ENCODE measurements at regions not wholly inside any gene's neighbourhood (a gene's known extent, or its start where the extent isn't known, plus 50 kb on each side); places are given as distances from the start of the nearest gene placed in this dataset.
"Not testable (repeated sequence)": the region's sequence is repeated elsewhere in the genome, so short reads cannot be mapped to it uniquely, and the experiment has no call there.

- no peaks in the 10 kb centered on the region for H3K36me3 Mint-ChIP-seq (ENCODE audit: insufficient read depth)
- DNase-seq (no peak), ATAC-seq (replicated peaks) (no peak)
- H3K27ac Mint-ChIP-seq = no peak overlapping the region
- H3K4me1 Mint-ChIP-seq (ENCODE audit: low read depth in 2 of 2) = no peaks in the 10 kb centered on the region
- peaks cover 4 to 14% of the 10 kb centered on the region in 2 donors for H3K9me3 Mint-ChIP-seq
- no peak overlapping the region for H3K4me3 Mint-ChIP-seq
- peaks cover 6 to 10% of the 10 kb centered on the region in 2 donors for H3K27me3 Mint-ChIP-seq
These were observed 69.4 kb upstream of the PPP2R3B start for GRCh38 chrX:456146-456545.

DNA sequence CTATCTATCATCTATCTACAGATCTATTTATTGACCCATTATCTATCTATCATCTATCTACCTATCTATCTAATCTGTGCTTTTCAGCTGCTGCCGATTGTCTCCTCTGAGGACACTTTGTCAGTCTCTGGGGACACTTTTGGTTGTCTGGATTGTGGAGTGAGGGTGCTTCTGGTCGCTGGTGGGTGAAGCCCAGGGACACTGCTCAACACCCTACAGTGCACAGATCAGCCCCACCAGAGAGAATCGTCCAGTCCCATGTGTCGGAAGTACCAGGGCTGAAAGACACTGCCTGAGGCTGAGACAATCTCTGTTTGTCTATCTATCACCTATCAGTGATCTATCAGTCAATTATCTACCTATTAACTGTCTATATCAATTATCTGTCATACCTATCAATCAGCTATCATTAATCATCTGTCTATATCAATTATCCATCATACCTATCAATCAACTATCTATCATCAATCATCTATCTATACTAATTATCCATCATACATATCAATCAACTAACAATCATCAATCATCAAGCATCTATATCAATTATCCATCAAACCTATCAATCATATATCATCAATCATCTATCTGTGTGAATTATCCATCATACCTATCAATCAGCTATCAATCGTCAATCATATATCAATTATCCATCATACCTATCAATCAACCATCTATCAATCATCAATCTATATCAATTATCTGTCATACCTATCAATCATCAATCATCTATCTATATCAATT lies 70.0 kb upstream of the PPP2R3B start:
- H3K4me3 Mint-ChIP-seq = no peak overlapping the region
- DNase-seq = no peak
- no peak for ATAC-seq (replicated peaks)
- H3K27me3 Mint-ChIP-seq = peaks cover 6 to 10% of the 10 kb centered on the region in 2 donors
- H3K36me3 Mint-ChIP-seq (ENCODE audit: insufficient read depth) = no peaks in the 10 kb centered on the region
- H3K27ac Mint-ChIP-seq = no peak overlapping the region
- H3K9me3 Mint-ChIP-seq = peaks cover 7 to 19% of the 10 kb centered on the region in 2 donors
- H3K4me1 Mint-ChIP-seq (ENCODE audit: low read depth in 2 of 2) = no peaks in the 10 kb centered on the region

DNA sequence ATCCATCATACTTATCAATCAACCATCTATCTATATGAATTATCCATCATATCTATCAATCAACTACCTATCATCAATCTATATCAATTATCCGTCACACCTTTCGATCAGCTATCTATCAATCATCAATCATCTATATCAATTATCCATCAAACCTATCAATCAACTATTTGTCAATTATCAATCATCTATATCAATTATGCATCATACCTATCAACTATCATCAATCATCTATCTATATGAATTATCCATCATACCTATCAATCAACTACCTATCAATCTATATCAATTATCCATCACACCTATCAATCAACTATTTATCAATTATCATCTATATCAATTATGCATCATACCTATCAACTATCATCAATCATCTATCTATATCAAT lies 70.6 kb upstream of the PPP2R3B start:
- Mint-ChIP-seq H3K4me3 (no peak overlapping the region), H3K27me3 (peaks cover 6% of the 10 kb centered on the region in 2 donors), H3K9me3 (peaks cover 10 to 25% of the 10 kb centered on the region in 2 donors), H3K36me3 (ENCODE audit: insufficient read depth) (no peaks in the 10 kb centered on the region), H3K4me1 (ENCODE audit: low read depth in 2 of 2) (no peaks in the 10 kb centered on the region), H3K27ac (no peak overlapping the region)
- no peak for ATAC-seq (replicated peaks)
- no peak for DNase-seq

DNA sequence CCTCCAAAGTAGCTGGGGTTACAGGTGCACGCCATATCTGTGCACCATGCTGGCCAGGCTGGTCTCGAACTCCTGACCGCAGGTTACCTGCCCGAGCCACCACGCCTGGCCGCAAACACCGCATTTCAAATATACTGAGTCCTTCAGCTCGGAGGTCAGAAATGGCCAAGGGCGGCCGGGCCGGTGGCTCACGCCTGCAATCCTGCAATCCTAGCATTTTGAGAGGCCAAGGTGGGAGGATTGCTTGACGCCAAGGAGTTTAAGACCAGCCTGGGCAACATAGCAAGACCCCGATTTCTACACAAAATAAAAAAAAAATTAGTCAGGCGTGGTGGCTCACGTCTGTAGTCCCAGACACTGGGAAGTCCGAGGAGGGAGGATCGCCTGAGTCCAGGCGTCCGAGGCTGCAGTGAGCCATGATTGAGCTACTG lies 71.9 kb upstream of the PPP2R3B start:
- DNase-seq (no peak), ATAC-seq (replicated peaks) (no peak)
- Mint-ChIP-seq H3K4me3 (no peak overlapping the region), H3K27me3 (peaks cover 4 to 6% of the 10 kb centered on the region in 2 donors), H3K4me1 (ENCODE audit: low read depth in 2 of 2) (no peaks in the 10 kb centered on the region), H3K9me3 (peaks cover 13 to 30% of the 10 kb centered on the region in 2 donors), H3K27ac (no peak overlapping the region), H3K36me3 (ENCODE audit: insufficient read depth) (no peaks in the 10 kb centered on the region)

- Mint-ChIP-seq H3K36me3 (ENCODE audit: insufficient read depth) (no peaks in the 10 kb centered on the region), H3K4me3 (no peak overlapping the region), H3K4me1 (ENCODE audit: low read depth in 2 of 2) (no peaks in the 10 kb centered on the region), H3K9me3 (peaks cover 13 to 30% of the 10 kb centered on the region in 2 donors), H3K27me3 (peaks cover 4 to 6% of the 10 kb centered on the region in 2 donors), H3K27ac (no peak overlapping the region)
- ATAC-seq (replicated peaks) = no peak
- DNase-seq = no peak
These were observed 72.9 kb upstream of the PPP2R3B start for GRCh38 chrX:459611-460010.

GRCh38 chrX:460116-460515 lies 73.4 kb upstream of the PPP2R3B start:
- ATAC-seq (replicated peaks) (no peak), DNase-seq (no peak)
- no peak overlapping the region for H3K27ac Mint-ChIP-seq
- H3K27me3 Mint-ChIP-seq = peaks cover 4 to 6% of the 10 kb centered on the region in 2 donors
- H3K36me3 Mint-ChIP-seq (ENCODE audit: insufficient read depth) = no peaks in the 10 kb centered on the region
- H3K4me3 Mint-ChIP-seq = no peak overlapping the region
- H3K4me1 Mint-ChIP-seq (ENCODE audit: low read depth in 2 of 2) = no peaks in the 10 kb centered on the region
- peaks cover 13 to 30% of the 10 kb centered on the region in 2 donors for H3K9me3 Mint-ChIP-seq

GRCh38 chrX:460823-461640 lies 74.3 kb upstream of the PPP2R3B start:
- Mint-ChIP-seq H3K27ac (no peak overlapping the region), H3K4me3 (no peak overlapping the region)

DNA sequence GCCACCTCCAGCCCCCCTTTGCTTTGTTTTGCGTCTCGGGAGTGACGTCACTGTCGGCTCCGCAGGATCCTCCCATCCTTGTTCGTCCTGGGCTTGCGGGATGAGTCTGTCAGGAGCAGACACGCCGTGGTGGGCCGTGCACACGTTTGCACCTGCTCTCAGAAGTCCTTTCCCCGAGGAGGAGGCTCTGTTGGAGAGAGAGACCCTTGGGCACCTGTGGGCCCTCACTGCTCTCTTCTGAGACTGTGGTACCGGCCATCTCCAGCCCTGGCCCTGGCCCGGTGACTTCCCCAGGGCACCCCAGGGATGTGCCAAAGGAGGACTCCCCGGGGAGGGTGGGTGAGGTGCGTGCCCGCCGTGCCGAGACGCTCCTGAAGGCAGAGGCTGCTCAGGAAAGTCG lies 76.1 kb upstream of the PPP2R3B start:
- ATAC-seq (replicated peaks) = no peak
- Mint-ChIP-seq H3K27me3 (no peaks in the 10 kb centered on the region), H3K9me3 (peaks cover 11 to 17% of the 10 kb centered on the region in 2 donors), H3K27ac (no peak overlapping the region), H3K4me1 (ENCODE audit: low read depth in 2 of 2) (no peaks in the 10 kb centered on the region), H3K36me3 (ENCODE audit: insufficient read depth) (no peaks in the 10 kb centered on the region), H3K4me3 (no peak overlapping the region)
- DNase-seq = no peak

More at GRCh38 chrX:460823-461640, 74.3 kb upstream of the PPP2R3B start:
- no peaks in the 10 kb centered on the region for H3K4me1 Mint-ChIP-seq (ENCODE audit: low read depth in 2 of 2)
- no peaks in the 10 kb centered on the region for H3K36me3 Mint-ChIP-seq (ENCODE audit: insufficient read depth)
- no peak for ATAC-seq (replicated peaks)
- peaks cover 13 to 30% of the 10 kb centered on the region in 2 donors for H3K9me3 Mint-ChIP-seq
- H3K27me3 Mint-ChIP-seq = peaks cover 4 to 6% of the 10 kb centered on the region in 2 donors
- DNase-seq = no peak

- Mint-ChIP-seq H3K4me3 (no peak overlapping the region), H3K27ac (no peak overlapping the region)
These were observed 78.9 kb upstream of the PPP2R3B start for GRCh38 chrX:465418-466215.

DNA sequence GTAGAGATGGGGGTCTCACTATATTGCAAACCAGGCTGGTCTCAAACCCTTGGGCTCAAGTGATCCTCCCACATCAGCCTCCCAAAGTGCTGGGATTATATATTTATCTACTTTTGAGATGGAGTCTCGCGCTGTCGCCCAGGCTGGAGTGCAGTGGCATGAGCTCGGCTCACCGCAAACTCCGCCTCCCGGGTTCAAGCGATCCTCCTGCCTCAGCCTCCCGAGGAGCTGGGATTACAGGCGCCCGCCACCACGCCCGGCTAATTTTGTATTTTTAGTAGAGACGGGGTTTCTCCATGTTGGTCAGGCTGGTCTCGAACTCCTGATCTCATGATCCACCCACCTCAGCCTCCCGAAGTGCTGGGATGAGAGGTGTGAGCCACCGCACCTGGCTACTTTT lies 80.1 kb upstream of the PPP2R3B start:
- H3K27me3 Mint-ChIP-seq; H3K36me3 Mint-ChIP-seq (ENCODE audit: insufficient read depth); H3K4me3 Mint-ChIP-seq; DNase-seq; H3K27ac Mint-ChIP-seq; ATAC-seq (replicated peaks); H3K4me1 Mint-ChIP-seq (ENCODE audit: low read depth in 2 of 2): not testable (repeated sequence)
- H3K9me3 Mint-ChIP-seq = peaks cover 10% of the 10 kb centered on the region in 2 donors

More at GRCh38 chrX:465418-466215, 78.9 kb upstream of the PPP2R3B start:
- H3K4me1 Mint-ChIP-seq (ENCODE audit: low read depth in 2 of 2) = no peaks in the 10 kb centered on the region
- H3K27me3 Mint-ChIP-seq = no peaks in the 10 kb centered on the region
- ATAC-seq (replicated peaks) (no peak), DNase-seq (no peak)
- peaks cover 11 to 17% of the 10 kb centered on the region in 2 donors for H3K9me3 Mint-ChIP-seq
- H3K36me3 Mint-ChIP-seq (ENCODE audit: insufficient read depth) = no peaks in the 10 kb centered on the region

DNA sequence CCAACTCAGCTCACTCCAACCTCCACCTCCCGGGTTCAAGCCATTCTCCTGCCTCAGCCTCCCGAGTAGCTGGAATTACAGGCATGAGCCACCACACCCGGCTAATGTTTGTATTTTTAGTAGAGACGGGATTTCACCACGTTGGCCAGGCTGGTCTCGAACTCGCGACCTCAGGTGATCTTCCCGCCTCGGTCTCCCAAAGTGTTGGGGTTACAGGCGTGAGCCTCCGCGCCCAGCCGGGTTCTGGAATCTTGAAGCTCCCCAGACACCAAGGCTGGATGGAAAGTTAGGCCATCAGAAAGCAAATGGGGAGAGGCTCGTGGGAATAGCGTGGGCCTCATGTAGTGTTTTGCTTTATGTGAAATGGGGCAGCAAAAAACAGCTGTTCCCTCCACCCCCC lies 81.0 kb upstream of the PPP2R3B start:
- H3K4me3 Mint-ChIP-seq; ATAC-seq (replicated peaks); DNase-seq; H3K9me3 Mint-ChIP-seq; H3K36me3 Mint-ChIP-seq (ENCODE audit: insufficient read depth); H3K4me1 Mint-ChIP-seq (ENCODE audit: low read depth in 2 of 2); H3K27me3 Mint-ChIP-seq; H3K27ac Mint-ChIP-seq: not testable (repeated sequence)

DNA sequence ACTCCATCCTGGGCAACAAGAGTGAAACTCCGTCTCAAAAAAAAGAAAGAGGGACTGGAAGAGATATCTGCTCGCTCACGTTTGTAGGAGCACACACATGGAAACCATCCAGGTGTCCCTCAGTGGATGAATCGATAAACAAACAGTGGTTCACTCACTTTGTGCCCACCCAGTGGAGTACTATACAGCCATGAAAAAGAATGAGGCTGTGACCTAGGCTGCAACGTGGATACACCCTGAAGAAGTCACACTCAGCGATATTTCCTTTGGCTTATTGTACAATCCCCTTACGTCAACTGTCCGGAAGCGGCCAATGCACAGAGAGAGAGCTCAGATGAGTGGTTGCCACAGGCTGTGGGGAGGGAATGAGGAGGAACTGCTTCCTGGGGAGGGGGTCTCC lies 82.3 kb upstream of the PPP2R3B start:
- Mint-ChIP-seq H3K9me3 (peaks cover 0 to 11% of the 10 kb centered on the region in 2 donors), H3K27ac (no peak overlapping the region), H3K27me3 (no peaks in the 10 kb centered on the region), H3K36me3 (ENCODE audit: insufficient read depth) (no peaks in the 10 kb centered on the region), H3K4me1 (ENCODE audit: low read depth in 2 of 2) (no peaks in the 10 kb centered on the region), H3K4me3 (no peak overlapping the region)
- DNase-seq (no peak), ATAC-seq (replicated peaks) (no peak)

GRCh38 chrX:470686-471085 lies 84.0 kb upstream of the PPP2R3B start:
- Mint-ChIP-seq H3K27me3 (peaks cover 6 to 7% of the 10 kb centered on the region in 2 donors), H3K9me3 (peaks cover 5 to 13% of the 10 kb centered on the region in 2 donors), H3K4me1 (ENCODE audit: low read depth in 2 of 2) (no peaks in the 10 kb centered on the region), H3K4me3 (no peak overlapping the region), H3K36me3 (ENCODE audit: insufficient read depth) (peaks cover 5% of the 10 kb centered on the region), H3K27ac (no peak overlapping the region)
- ATAC-seq (replicated peaks) = no peak
- no peak for DNase-seq
